Ascending aorta (tissue), 2 donors: ENCODE measurements at regions not wholly inside any gene's neighbourhood (a gene's known extent, or its start where the extent isn't known, plus 50 kb on each side); places are given as distances from the start of the nearest gene placed in this dataset.

ENCODE experiments used
- DNase-seq, 2 donors: peaks; one replicate each; pipeline ENCODE4 v3.0.0-alpha.2; 2019; ENCODE audit warnings: low spot score in 2 of 2
- H3K27ac ChIP-seq, 2 donors: fragments of 200-600 bp; sonication (generic); one replicate each; pipeline ENCODE4 v1.5.1; 2016 to 2017; ENCODE audit warnings: mild to moderate bottlenecking in 1 of 2
- H3K27me3 ChIP-seq: fragments of 200-600 bp; sonication (generic); one replicate; pipeline ENCODE4 v1.5.1; 2017
- H3K36me3 ChIP-seq, 2 donors: fragments of 200-600 bp; sonication (generic); one replicate each; pipeline ENCODE4 v1.5.1; 2016
- H3K4me1 ChIP-seq, 2 donors: fragments of 200-600 bp; sonication (generic); one replicate each; pipeline ENCODE4 v1.5.1; 2016 to 2017; ENCODE audit warnings: mild to moderate bottlenecking in 1 of 2
- H3K4me3 ChIP-seq, 2 donors: fragments of 200-600 bp; sonication (generic); one replicate each; pipeline ENCODE4 v1.5.1; 2016 to 2017; ENCODE audit warnings: mild to moderate bottlenecking in 1 of 2
- H3K9me3 ChIP-seq, 2 donors: fragments of 200-600 bp; sonication (generic); one replicate each; pipeline ENCODE4 v1.5.1; 2016
- intact Hi-C: fragments of 100-400 bp; cut with DNase I; formaldehyde crosslinking; loops from one replicate; pipeline ENCODE4 v1.15.1; 2023
- TF ChIP-seq, protein P1 (sequence below), 3 experiments: fragments of 200-600 bp in 2 of 3; fragments of 450-650 bp in 1 of 3; sonication (generic) in 2 of 3; IDR thresholded peaks; one replicate each; pipeline ENCODE4 v1.5.1; 2016 to 2019; ENCODE audit warnings: antibody characterized with exemption in 3 of 3, mild to moderate bottlenecking in 1 of 3, moderate library complexity in 1 of 3

DNA sequence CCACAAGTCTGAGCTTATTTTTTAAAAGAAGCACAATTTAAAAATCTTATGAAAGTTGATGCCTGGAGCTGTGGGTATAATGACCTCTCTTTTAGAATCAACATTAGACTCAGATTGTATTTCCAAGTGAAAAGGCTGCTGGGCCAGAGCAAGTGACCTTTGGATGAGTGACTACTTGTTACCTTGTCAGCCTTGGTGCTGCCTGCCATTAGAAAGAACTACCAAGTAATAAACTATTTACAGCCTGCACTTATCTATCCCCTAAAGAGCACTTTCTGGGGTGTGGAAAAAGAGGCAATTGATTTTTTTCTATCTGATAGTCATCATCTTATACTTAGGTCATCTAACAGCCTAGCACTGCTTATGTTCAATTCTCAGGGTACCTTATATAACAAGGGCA, 134.9 kb upstream of the FBXL17 start:
- Histone ChIP-seq H3K9me3 (no peaks in the 10 kb centered on the region), H3K27me3 (no peaks in the 10 kb centered on the region), H3K27ac (no peak overlapping the region), H3K4me3 (no peak overlapping the region), H3K36me3 (no peaks in the 10 kb centered on the region), H3K4me1 (no peaks in the 10 kb centered on the region)
- DNase-seq, result no peak
- TF ChIP-seq, protein P1, sequence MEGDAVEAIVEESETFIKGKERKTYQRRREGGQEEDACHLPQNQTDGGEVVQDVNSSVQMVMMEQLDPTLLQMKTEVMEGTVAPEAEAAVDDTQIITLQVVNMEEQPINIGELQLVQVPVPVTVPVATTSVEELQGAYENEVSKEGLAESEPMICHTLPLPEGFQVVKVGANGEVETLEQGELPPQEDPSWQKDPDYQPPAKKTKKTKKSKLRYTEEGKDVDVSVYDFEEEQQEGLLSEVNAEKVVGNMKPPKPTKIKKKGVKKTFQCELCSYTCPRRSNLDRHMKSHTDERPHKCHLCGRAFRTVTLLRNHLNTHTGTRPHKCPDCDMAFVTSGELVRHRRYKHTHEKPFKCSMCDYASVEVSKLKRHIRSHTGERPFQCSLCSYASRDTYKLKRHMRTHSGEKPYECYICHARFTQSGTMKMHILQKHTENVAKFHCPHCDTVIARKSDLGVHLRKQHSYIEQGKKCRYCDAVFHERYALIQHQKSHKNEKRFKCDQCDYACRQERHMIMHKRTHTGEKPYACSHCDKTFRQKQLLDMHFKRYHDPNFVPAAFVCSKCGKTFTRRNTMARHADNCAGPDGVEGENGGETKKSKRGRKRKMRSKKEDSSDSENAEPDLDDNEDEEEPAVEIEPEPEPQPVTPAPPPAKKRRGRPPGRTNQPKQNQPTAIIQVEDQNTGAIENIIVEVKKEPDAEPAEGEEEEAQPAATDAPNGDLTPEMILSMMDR (IDR thresholded peaks at IDR 0.05), result no peak
- intact Hi-C loops, result no loop called here

DNA sequence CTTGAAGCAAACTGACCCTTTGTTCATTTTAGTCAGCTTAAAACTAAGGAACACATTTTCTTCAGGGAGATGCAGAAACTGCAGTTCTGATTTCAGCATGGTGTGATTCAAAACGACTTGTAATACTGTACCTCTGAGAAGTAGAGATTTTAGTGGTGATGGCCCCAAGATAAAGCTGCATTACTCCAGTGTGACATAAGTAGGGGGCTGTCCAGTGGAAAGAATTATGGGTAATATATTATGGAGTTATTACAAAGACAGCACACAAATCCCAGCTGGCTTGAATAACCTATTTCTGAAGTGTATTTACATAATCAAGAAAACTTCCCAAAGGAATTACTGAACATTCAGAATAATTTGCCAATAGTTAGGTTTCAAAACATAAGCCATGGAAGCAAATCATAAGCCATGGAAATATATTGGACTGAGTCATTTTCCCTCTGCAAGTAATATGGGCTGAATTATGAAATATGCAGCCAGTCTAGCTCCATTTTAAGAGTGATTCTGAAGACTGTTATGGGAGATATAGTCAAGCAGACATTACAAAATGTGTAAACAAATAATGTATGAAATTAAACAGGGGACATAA, 133.7 kb upstream of the FBXL17 start:
- Histone ChIP-seq H3K36me3 (no peaks in the 10 kb centered on the region), H3K9me3 (no peaks in the 10 kb centered on the region), H3K27ac (no peak overlapping the region), H3K4me1 (no peaks in the 10 kb centered on the region), H3K27me3 (no peaks in the 10 kb centered on the region), H3K4me3 (no peak overlapping the region)
- TF ChIP-seq, protein P1 (IDR thresholded peaks at IDR 0.05), result no peak
- no peak for DNase-seq
- intact Hi-C loops, result no loop called here

- intact Hi-C loops, result no loop called here
- DNase-seq, result no peak
- H3K9me3 ChIP-seq, result no peaks in the 10 kb centered on the region
- H3K4me1 ChIP-seq, result no peaks in the 10 kb centered on the region
- no peak overlapping the region for H3K4me3 ChIP-seq
- no peaks in the 10 kb centered on the region for H3K27me3 ChIP-seq
- no peaks in the 10 kb centered on the region for H3K36me3 ChIP-seq
- H3K27ac ChIP-seq, result no peak overlapping the region
- TF ChIP-seq, protein P1 (IDR thresholded peaks at IDR 0.05), result no peak
Observed at GRCh38 chr5:108508979-108509378, 127.1 kb upstream of the FBXL17 start.

- Histone ChIP-seq H3K27me3 (no peaks in the 10 kb centered on the region), H3K4me1 (no peaks in the 10 kb centered on the region), H3K27ac (no peak overlapping the region), H3K36me3 (no peaks in the 10 kb centered on the region), H3K9me3 (no peaks in the 10 kb centered on the region), H3K4me3 (no peak overlapping the region)
- DNase-seq, result no peak
- TF ChIP-seq, protein P1 (IDR thresholded peaks at IDR 0.05), result no peak
- intact Hi-C loops, result no loop called here
Observed at GRCh38 chr5:108507631-108508030, 125.7 kb upstream of the FBXL17 start.

GRCh38 chr5:108505608-108506007, 123.7 kb upstream of the FBXL17 start:
- Histone ChIP-seq H3K27me3 (no peaks in the 10 kb centered on the region), H3K4me1 (no peaks in the 10 kb centered on the region), H3K4me3 (no peak overlapping the region), H3K27ac (no peak overlapping the region), H3K9me3 (peaks cover 0 to 4% of the 10 kb centered on the region in 2 donors), H3K36me3 (no peaks in the 10 kb centered on the region)
- TF ChIP-seq, protein P1 (IDR thresholded peaks at IDR 0.05), result no peak
- intact Hi-C loops, result no loop called here
- no peak for DNase-seq

- Histone ChIP-seq H3K9me3 (peaks cover 0 to 7% of the 10 kb centered on the region in 2 donors), H3K27ac (no peak overlapping the region), H3K27me3 (no peaks in the 10 kb centered on the region), H3K4me3 (no peak overlapping the region), H3K36me3 (no peaks in the 10 kb centered on the region), H3K4me1 (no peaks in the 10 kb centered on the region)
- TF ChIP-seq, protein P1 (IDR thresholded peaks at IDR 0.05), result no peak
- no peak for DNase-seq
- intact Hi-C loops, result no loop called here
Observed at GRCh38 chr5:108504974-108505373, 123.1 kb upstream of the FBXL17 start.
